Large intestine (tissue), 3 donors: ENCODE measurements at regions not wholly inside any gene's neighbourhood (a gene's known extent, or its start where the extent isn't known, plus 50 kb on each side); places are given as distances from the start of the nearest gene placed in this dataset.
"Not testable (repeated sequence)": the region's sequence is repeated elsewhere in the genome, so short reads cannot be mapped to it uniquely, and the experiment has no call there.

Experiments used
- DNase-seq, 2 donors: peaks; one replicate each; pipeline versions ENCODE4 v3.0.0 to v3.0.0-alpha.2; 2013
- H3K27ac ChIP-seq: one replicate; pipeline ENCODE4 v1.5.1; 2013; ENCODE audit warnings: low read length
- H3K27me3 ChIP-seq: 2 replicates; pipeline ENCODE4 v1.6.1; 2013; ENCODE audit warnings: low read length; ENCODE audit not compliant: control insufficient read depth, insufficient read depth
- H3K36me3 ChIP-seq: 2 replicates; pipeline ENCODE4 v1.6.1; 2013; ENCODE audit warnings: low read length; ENCODE audit not compliant: control insufficient read depth, insufficient read depth
- H3K4me1 ChIP-seq: one replicate; pipeline ENCODE4 v1.6.1; 2013; ENCODE audit warnings: low read length; ENCODE audit not compliant: control insufficient read depth, insufficient read depth
- H3K4me3 ChIP-seq: one replicate; pipeline ENCODE4 v1.5.1; 2013; ENCODE audit warnings: low read length
- H3K9me3 ChIP-seq: one replicate; pipeline ENCODE4 v1.6.1; 2013; ENCODE audit warnings: mild to moderate bottlenecking, low read depth, low read length, moderate library complexity; ENCODE audit not compliant: control insufficient read depth
- WGBS: methylation state at CpG from one replicate; pipeline ENCODE4 v1.1.5; 2013; ENCODE audit warnings: low lambda C conversion rate; ENCODE audit not compliant: insufficient coverage; 5-methylcytosine and 5-hydroxymethylcytosine counted together

DNA sequence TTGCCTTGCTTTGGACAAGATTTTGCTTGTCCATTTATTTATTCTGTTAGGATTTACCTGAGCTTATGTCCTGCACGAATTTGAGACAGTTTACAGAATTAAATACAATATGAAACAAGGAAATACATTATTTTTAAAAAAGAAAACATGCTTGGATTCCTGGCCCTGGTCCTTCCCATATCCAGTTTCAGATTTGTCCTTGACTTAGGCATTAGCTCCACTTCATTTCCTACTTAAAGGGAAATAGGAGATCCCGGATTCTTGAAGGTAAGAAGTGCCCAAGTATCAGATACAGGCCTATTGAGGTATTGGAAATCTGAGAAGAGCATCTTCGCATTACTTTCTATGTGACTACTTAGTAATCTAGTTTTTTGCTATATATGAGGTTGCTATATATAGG is 672.0 kb downstream of the SI start:
- 30% methylated on average over 2 of the region's 3 CpGs for WGBS
- Histone ChIP-seq H3K4me1 (no peaks in the 10 kb centered on the region), H3K9me3 (no peaks in the 10 kb centered on the region), H3K27me3 (no peaks in the 10 kb centered on the region), H3K4me3 (no peak overlapping the region), H3K27ac (no peak overlapping the region), H3K36me3 (no peaks in the 10 kb centered on the region)
- DNase-seq: no peak

DNA sequence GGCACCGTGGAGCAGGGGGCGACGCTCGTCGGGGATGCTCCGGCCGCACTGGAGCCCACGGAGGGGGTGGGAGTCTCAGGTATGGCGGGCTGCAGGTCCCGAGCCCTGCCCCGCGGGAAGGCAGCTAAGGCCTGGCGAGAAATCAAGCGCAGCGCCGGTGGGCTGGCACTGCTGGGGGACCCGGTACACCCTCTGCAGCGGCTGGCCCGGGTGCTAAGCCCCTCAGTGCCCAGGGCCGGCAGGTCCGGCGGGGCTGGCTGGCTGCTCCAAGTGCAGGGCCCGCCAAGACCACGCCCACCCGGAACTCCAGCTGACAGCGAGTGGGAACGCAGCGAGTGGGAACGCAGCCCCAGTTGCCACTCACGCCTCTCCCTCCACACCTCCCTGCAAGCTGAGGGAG is 676.4 kb downstream of the SI start:
- Histone ChIP-seq H3K9me3 (no peaks in the 10 kb centered on the region), H3K4me1 (no peaks in the 10 kb centered on the region), H3K36me3 (no peaks in the 10 kb centered on the region), H3K27ac (no peak overlapping the region), H3K4me3 (no peak overlapping the region), H3K27me3 (no peaks in the 10 kb centered on the region)
- no peak for DNase-seq
- WGBS: no CpG with 5 or more reads among the region's 30 CpGs

DNA sequence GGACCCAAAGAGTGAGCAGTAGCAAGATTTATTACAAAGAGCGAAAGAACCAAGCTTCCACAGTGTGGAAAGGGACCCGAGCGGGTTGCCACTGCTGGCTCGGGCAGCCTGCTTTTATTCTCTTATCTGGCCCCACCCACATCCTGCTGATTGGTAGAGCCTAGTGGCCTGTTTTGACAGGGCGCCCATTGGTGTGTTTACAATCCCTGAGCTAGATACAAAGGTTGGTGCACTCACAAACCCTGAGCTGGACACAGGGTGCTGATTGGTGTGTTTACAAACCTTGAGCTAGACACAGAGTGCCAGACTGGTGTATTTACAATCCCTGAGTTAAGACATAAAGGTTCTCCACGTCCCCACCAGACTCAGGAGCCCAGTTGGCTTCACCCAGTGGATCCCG is 676.9 kb downstream of the SI start:
- H3K4me3 ChIP-seq, H3K9me3 ChIP-seq, DNase-seq, H3K27ac ChIP-seq, H3K27me3 ChIP-seq, H3K36me3 ChIP-seq, H3K4me1 ChIP-seq: not testable (repeated sequence)
- WGBS: no CpG with 5 or more reads among the region's 7 CpGs

DNA sequence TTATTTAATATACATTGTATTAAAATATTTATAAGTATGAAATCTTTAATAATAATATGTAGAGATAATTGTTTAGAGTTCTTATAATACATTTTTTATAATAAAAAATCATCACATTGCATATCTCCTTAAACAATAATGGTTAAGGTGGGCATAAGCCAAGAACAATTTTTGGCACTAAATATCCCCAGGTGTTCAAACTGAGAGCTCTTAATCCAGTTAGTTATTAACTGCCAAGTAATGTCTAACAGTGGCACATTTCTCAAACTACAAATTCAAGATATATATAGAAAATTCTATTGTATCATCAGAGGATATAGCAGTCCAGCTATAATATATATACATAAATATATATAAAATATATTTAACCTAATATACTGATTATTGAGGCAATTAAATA is 680.8 kb downstream of the SI start:
- Histone ChIP-seq H3K27me3 (no peaks in the 10 kb centered on the region), H3K36me3 (no peaks in the 10 kb centered on the region), H3K27ac (no peak overlapping the region), H3K4me3 (no peak overlapping the region), H3K9me3 (no peaks in the 10 kb centered on the region), H3K4me1 (no peaks in the 10 kb centered on the region)
- DNase-seq: no peak

DNA sequence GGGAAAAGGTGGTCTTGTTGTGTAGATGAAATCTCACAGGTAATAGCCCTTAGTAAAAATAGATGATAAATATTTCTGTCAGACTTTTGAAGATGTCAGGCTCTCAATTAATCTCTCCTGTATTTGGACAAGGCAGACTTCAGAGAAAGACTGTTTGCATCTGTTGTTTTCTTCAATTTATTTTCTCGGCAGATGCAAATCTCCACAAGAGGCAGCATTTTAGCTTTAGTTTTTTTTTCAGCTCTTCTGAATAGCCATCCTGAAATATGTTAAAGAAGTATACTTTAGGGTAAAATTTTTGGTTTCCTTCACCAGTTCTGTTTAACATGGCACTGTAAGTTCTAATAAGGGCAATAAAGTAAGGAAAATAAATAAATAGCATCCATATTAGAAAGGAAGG is 685.1 kb downstream of the SI start:
- no peaks in the 10 kb centered on the region for H3K9me3 ChIP-seq
- H3K36me3 ChIP-seq: no peaks in the 10 kb centered on the region
- DNase-seq: no peak
- no peak overlapping the region for H3K27ac ChIP-seq
- no peaks in the 10 kb centered on the region for H3K4me1 ChIP-seq
- H3K27me3 ChIP-seq: no peaks in the 10 kb centered on the region
- no peak overlapping the region for H3K4me3 ChIP-seq
- no CpG with 5 or more reads among the region's 1 CpG for WGBS

DNA sequence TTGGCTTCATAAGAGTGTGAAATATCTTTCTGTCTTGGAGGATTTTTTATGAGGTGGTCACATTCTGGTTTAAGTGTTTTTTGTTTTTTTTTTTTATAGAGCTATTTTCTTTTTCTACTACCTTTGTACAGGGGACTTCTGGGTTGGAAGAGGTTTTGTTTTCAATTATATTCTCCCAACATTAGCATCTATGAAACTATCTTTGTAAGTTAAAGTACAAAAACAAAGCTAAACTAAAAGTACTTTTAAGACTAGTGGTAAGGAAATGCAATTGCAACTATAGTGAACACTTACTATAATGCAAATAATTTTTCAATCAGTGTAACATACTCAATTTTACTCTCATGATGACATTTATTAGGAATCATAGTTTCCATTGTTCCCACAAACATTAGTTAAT is 688.2 kb downstream of the SI start:
- no peak overlapping the region for H3K4me3 ChIP-seq
- H3K36me3 ChIP-seq: no peaks in the 10 kb centered on the region
- no peak for DNase-seq
- no peaks in the 10 kb centered on the region for H3K4me1 ChIP-seq
- no peak overlapping the region for H3K27ac ChIP-seq
- no peaks in the 10 kb centered on the region for H3K9me3 ChIP-seq
- no peaks in the 10 kb centered on the region for H3K27me3 ChIP-seq

DNA sequence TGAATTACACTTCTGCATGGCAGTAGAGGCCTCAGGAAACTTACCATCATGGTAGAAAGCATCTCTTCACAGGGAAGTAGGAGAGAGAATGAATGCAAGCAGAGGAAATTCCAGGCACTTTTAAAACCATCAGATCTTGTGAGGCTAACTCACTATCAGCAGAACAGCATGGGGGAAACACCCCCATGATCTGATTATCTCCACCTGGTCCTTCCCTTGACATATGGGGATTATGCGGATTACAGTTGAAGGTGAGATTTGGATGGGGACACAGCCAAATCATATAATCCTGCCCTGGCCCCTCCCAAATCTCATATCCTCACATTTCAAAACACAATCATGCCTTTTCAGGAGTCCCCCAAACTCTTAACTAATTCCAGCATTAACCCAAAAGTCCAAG is 691.1 kb downstream of the SI start:
- H3K36me3 ChIP-seq: no peaks in the 10 kb centered on the region
- WGBS: no CpG with 5 or more reads among the region's 1 CpG
- H3K4me3 ChIP-seq: no peak overlapping the region
- no peaks in the 10 kb centered on the region for H3K9me3 ChIP-seq
- DNase-seq: no peak
- no peak overlapping the region for H3K27ac ChIP-seq
- H3K4me1 ChIP-seq: no peaks in the 10 kb centered on the region
- no peaks in the 10 kb centered on the region for H3K27me3 ChIP-seq

DNA sequence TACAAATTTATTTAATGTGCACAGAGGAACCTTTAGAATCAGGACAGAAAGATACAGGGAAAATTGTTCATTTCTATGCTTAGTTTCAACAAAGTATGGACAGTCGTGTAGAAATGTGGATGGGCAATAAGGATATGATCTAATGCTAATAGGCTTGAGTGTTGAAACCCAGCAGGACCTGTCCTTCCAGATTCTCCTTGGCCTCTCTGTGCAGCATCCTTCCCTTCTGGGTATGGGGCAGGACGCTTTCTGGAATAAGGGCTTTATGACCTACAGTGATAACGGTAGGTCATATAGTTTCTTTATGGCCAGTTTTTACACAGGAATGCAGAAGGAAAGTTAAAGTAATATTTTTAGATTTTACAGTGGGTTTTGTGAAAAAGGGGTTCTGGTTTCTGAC is 698.1 kb downstream of the SI start:
- Histone ChIP-seq H3K4me3 (no peak overlapping the region), H3K9me3 (no peaks in the 10 kb centered on the region), H3K27ac (no peak overlapping the region), H3K4me1 (no peaks in the 10 kb centered on the region), H3K36me3 (no peaks in the 10 kb centered on the region), H3K27me3 (no peaks in the 10 kb centered on the region)
- no CpG with 5 or more reads among the region's 3 CpGs for WGBS
- no peak for DNase-seq

DNA sequence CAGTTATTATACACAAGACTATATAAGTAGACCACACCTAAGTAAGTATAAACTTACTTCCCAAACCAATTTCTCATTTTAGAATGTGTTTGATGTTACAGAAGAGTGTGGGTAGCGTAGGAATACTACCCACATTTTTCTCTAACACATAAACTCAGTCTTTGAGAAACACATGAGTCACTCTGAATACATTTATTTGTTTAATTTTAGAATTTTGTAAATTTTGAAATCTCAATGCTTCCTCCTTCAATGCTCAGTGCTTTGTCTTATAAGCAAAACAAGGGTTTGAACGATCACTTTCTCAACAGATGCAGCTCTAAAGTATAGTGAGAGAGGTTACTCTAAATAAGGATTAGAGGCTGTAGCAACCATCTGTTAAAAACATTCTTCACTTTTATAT is 700.8 kb downstream of the SI start:
- WGBS: 86% methylated on average over 1 of the region's 2 CpGs
- H3K27me3 ChIP-seq: no peaks in the 10 kb centered on the region
- no peaks in the 10 kb centered on the region for H3K4me1 ChIP-seq
- DNase-seq: no peak
- H3K9me3 ChIP-seq: no peaks in the 10 kb centered on the region
- no peak overlapping the region for H3K27ac ChIP-seq
- H3K36me3 ChIP-seq: no peaks in the 10 kb centered on the region
- no peak overlapping the region for H3K4me3 ChIP-seq

DNA sequence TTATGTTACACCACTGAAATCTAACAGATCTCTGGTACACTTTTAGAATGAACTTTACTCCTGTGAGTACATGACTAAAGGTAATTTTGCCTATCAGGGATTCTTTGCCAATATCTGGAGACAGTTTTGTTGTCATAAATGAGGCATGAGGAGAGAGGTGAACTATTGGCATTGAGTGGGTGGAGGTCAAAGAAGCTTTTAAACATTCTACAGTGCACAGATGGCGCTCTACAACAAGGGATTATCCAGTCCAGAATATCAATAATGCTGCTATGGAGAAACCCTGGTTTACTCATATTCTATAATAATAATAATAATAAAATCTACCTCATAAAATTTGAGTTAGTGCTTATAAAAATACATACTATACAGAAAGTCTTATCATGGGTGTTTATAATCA is 702.3 kb downstream of the SI start:
- no peak overlapping the region for H3K27ac ChIP-seq
- DNase-seq: no peak
- H3K4me3 ChIP-seq: no peak overlapping the region
- H3K9me3 ChIP-seq: no peaks in the 10 kb centered on the region
- WGBS: 80% methylated on average over 1 of the region's 1 CpG
- H3K27me3 ChIP-seq: no peaks in the 10 kb centered on the region
- H3K36me3 ChIP-seq: no peaks in the 10 kb centered on the region
- no peaks in the 10 kb centered on the region for H3K4me1 ChIP-seq

DNA sequence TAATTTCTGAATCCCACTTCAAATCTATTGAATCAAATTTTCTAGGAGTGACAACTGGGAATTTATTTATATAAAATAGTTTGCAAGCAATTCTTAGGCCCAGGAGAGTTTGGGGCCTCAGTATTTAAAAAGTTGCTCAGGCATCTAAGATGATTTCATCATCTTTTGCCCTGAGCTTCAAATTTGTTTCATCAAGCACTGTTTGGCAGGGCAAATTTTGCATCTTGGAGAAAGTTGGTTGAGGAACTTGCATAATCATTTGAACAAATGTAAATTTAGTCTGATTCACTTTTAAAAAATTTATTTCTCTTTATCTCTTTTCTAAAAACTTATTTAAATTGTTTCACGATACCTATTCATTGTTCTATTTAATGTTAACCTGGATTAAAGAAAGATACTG is 702.8 kb downstream of the SI start:
- Histone ChIP-seq H3K27me3 (no peaks in the 10 kb centered on the region), H3K36me3 (no peaks in the 10 kb centered on the region), H3K9me3 (no peaks in the 10 kb centered on the region), H3K4me3 (no peak overlapping the region), H3K27ac (no peak overlapping the region), H3K4me1 (no peaks in the 10 kb centered on the region)
- 83% methylated on average over 1 of the region's 1 CpG for WGBS
- DNase-seq: no peak

DNA sequence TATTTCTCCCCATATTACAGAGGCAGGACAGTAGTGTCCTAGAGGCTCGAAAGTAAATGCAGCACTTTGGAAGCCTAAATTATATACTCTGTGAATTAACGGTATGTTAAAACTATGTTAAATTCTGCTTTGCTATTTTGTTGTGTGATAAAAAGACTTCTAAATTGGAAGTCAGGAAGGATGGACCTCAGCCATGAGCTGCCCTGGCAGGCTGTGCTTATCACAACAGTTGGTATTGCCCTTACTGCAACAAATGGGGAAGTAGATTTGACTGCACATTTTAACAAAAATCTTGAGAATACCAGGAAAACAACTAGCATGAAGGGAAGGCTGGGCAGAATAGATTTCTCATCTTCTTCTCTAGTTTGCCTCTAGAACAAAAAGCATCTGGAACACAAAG is 706.6 kb downstream of the SI start:
- H3K27ac ChIP-seq: no peak overlapping the region

More for the DNA sequence above, 706.6 kb downstream of the SI start:
- DNase-seq: no peak
- WGBS: 90% methylated on average over 2 of the region's 2 CpGs
- Histone ChIP-seq H3K36me3 (no peaks in the 10 kb centered on the region), H3K9me3 (no peaks in the 10 kb centered on the region), H3K27me3 (no peaks in the 10 kb centered on the region), H3K4me1 (no peaks in the 10 kb centered on the region), H3K4me3 (no peak overlapping the region)
